ENCODE measurements at regions not wholly inside any gene's neighbourhood (a gene's known extent, or its start where the extent isn't known, plus 50 kb on each side); places are given as distances from the start of the nearest gene placed in this dataset.

GRCh38 chr10:63021225-63021624 lies 111.9 kb upstream of the NRBF2 start:
- CTCF ChIA-PET = no interaction called here
- no TSS peak for BruUV-seq (replicated peaks)
- no peak for TF ChIP-seq CTCF (IDR thresholded peaks at IDR 0.05)
- no peak for TF ChIP-seq REST (IDR thresholded peaks at IDR 0.05; ENCODE audit: insufficient read depth in 1 of 2, low read depth in 2 of 2, low read length in 1 of 2)
- TF ChIP-seq TCF7L2 (IDR thresholded peaks at IDR 0.05; ENCODE audit: low read depth, low read length) = no peak
- no peak for TF ChIP-seq SIN3A (IDR thresholded peaks at IDR 0.05; ENCODE audit: borderline replicate concordance, insufficient read depth, low read depth, low read length)
- no peak for TF ChIP-seq POLR2AphosphoS5 (IDR thresholded peaks at IDR 0.05; ENCODE audit: low read depth, low read length)

GRCh38 chr10:63013755-63014154 lies 119.4 kb upstream of the NRBF2 start:
- TF ChIP-seq REST (IDR thresholded peaks at IDR 0.05; ENCODE audit: insufficient read depth in 1 of 2, low read depth in 2 of 2, low read length in 1 of 2) (no peak), SIN3A (IDR thresholded peaks at IDR 0.05; ENCODE audit: borderline replicate concordance, insufficient read depth, low read depth, low read length) (no peak), TCF7L2 (IDR thresholded peaks at IDR 0.05; ENCODE audit: low read depth, low read length) (no peak), POLR2AphosphoS5 (IDR thresholded peaks at IDR 0.05; ENCODE audit: low read depth, low read length) (no peak), CTCF (IDR thresholded peaks at IDR 0.05) (no peak)
- CTCF ChIA-PET = no interaction called here
- in situ Hi-C loops (cut with HindIII; ENCODE audit: low pct_unique_long_range_greater_than_20kb, low sequenced_read_pairs) (no loop called here), intact Hi-C loops (cut with micrococcal nuclease; ENCODE audit: unreplicated experiment) (no loop called here)
- Histone ChIP-seq H3K27me3 (ENCODE audit: control insufficient read depth, insufficient read depth, low read length) (peaks cover 32% of the 10 kb centered on the region; the same call in 1 of the 2 replicates), H3K4me3 (ENCODE audit: low read depth in 2 of 2, low read length in 2 of 2) (no peak overlapping the region), H3K36me3 (ENCODE audit: control insufficient read depth, insufficient read depth, low read length) (no peaks in the 10 kb centered on the region), H3K9me3 (ENCODE audit: control insufficient read depth, insufficient read depth, low read depth, low read length) (no peaks in the 10 kb centered on the region), H3K4me1 (ENCODE audit: control insufficient read depth, insufficient read depth, low read length) (no peaks in the 10 kb centered on the region), H3K27ac (ENCODE audit: low read length) (no peak overlapping the region)
- POLR2A ChIA-PET = no interaction called here
- no TSS peak for BruUV-seq (replicated peaks)
- no peak for DNase-seq (ENCODE audit: low read depth, low spot score)
- ATAC-seq = no peak

More at GRCh38 chr10:63021225-63021624, 111.9 kb upstream of the NRBF2 start:
- DNase-seq (ENCODE audit: low read depth, low spot score) (no peak), ATAC-seq (no peak)
- no peaks in the 10 kb centered on the region for H3K36me3 ChIP-seq (ENCODE audit: control insufficient read depth, insufficient read depth, low read length)
- in situ Hi-C loops (cut with HindIII; ENCODE audit: low pct_unique_long_range_greater_than_20kb, low sequenced_read_pairs) (no loop called here), intact Hi-C loops (cut with micrococcal nuclease; ENCODE audit: unreplicated experiment) (no loop called here)
- H3K27me3 ChIP-seq (ENCODE audit: control insufficient read depth, insufficient read depth, low read length) = peaks cover 15% of the 10 kb centered on the region; the same call in 1 of the 2 replicates
- H3K4me3 ChIP-seq (ENCODE audit: low read depth in 2 of 2, low read length in 2 of 2) = no peak overlapping the region
- no peaks in the 10 kb centered on the region for H3K9me3 ChIP-seq (ENCODE audit: control insufficient read depth, insufficient read depth, low read depth, low read length)
- no peak overlapping the region for H3K27ac ChIP-seq (ENCODE audit: low read length)
- POLR2A ChIA-PET = interaction anchor here (0.7 kb wide), 1 partner anchor 20 kb away, joined by 6 read pairs; no protein-coding TSS in a partner anchor
- H3K4me1 ChIP-seq (ENCODE audit: control insufficient read depth, insufficient read depth, low read length) = no peaks in the 10 kb centered on the region
